ENCODE measurements at regions not wholly inside any gene's neighbourhood (a gene's known extent, or its start where the extent isn't known, plus 50 kb on each side); places are given as distances from the start of the nearest gene placed in this dataset.

DNA sequence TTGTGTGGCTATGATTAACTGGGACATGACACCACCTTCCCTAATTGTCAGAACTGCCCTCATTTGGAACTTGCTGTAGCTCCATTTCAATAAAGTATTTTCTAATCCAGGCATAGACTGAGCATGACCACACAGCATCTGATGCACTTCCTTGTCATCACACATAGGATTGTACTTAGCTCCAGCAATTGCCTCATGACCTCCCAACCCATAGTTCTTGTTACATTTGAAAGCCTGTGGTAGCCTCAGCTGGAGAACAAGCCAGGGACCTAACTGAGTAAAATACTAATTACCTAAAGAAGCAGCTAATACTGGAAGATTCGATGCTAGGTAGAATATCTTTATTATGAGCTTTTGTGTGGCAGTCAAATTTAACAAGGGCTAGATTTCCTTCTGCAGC, 187.3 kb upstream of the KIF2B start (continued):
- TF ChIP-seq, protein P1, sequence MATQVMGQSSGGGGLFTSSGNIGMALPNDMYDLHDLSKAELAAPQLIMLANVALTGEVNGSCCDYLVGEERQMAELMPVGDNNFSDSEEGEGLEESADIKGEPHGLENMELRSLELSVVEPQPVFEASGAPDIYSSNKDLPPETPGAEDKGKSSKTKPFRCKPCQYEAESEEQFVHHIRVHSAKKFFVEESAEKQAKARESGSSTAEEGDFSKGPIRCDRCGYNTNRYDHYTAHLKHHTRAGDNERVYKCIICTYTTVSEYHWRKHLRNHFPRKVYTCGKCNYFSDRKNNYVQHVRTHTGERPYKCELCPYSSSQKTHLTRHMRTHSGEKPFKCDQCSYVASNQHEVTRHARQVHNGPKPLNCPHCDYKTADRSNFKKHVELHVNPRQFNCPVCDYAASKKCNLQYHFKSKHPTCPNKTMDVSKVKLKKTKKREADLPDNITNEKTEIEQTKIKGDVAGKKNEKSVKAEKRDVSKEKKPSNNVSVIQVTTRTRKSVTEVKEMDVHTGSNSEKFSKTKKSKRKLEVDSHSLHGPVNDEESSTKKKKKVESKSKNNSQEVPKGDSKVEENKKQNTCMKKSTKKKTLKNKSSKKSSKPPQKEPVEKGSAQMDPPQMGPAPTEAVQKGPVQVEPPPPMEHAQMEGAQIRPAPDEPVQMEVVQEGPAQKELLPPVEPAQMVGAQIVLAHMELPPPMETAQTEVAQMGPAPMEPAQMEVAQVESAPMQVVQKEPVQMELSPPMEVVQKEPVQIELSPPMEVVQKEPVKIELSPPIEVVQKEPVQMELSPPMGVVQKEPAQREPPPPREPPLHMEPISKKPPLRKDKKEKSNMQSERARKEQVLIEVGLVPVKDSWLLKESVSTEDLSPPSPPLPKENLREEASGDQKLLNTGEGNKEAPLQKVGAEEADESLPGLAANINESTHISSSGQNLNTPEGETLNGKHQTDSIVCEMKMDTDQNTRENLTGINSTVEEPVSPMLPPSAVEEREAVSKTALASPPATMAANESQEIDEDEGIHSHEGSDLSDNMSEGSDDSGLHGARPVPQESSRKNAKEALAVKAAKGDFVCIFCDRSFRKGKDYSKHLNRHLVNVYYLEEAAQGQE (IDR thresholded peaks at IDR 0.05; ENCODE audit: unreplicated experiment): no peak
- TF ChIP-seq, protein P2, sequence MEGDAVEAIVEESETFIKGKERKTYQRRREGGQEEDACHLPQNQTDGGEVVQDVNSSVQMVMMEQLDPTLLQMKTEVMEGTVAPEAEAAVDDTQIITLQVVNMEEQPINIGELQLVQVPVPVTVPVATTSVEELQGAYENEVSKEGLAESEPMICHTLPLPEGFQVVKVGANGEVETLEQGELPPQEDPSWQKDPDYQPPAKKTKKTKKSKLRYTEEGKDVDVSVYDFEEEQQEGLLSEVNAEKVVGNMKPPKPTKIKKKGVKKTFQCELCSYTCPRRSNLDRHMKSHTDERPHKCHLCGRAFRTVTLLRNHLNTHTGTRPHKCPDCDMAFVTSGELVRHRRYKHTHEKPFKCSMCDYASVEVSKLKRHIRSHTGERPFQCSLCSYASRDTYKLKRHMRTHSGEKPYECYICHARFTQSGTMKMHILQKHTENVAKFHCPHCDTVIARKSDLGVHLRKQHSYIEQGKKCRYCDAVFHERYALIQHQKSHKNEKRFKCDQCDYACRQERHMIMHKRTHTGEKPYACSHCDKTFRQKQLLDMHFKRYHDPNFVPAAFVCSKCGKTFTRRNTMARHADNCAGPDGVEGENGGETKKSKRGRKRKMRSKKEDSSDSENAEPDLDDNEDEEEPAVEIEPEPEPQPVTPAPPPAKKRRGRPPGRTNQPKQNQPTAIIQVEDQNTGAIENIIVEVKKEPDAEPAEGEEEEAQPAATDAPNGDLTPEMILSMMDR (conservative IDR thresholded peaks at IDR 0.05; ENCODE audit: low read depth in 2 of 2): no peak
- TF ChIP-seq ZNF114 (CRISPR knock-in tag; IDR thresholded peaks at IDR 0.05): no peak
- TF ChIP-seq, protein P3, sequence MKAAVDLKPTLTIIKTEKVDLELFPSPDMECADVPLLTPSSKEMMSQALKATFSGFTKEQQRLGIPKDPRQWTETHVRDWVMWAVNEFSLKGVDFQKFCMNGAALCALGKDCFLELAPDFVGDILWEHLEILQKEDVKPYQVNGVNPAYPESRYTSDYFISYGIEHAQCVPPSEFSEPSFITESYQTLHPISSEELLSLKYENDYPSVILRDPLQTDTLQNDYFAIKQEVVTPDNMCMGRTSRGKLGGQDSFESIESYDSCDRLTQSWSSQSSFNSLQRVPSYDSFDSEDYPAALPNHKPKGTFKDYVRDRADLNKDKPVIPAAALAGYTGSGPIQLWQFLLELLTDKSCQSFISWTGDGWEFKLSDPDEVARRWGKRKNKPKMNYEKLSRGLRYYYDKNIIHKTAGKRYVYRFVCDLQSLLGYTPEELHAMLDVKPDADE (IDR thresholded peaks at IDR 0.05): no peak
- TF ChIP-seq CREB1 (CRISPR knock-in tag; IDR thresholded peaks at IDR 0.05; ENCODE audit: low read depth): no peak

DNA sequence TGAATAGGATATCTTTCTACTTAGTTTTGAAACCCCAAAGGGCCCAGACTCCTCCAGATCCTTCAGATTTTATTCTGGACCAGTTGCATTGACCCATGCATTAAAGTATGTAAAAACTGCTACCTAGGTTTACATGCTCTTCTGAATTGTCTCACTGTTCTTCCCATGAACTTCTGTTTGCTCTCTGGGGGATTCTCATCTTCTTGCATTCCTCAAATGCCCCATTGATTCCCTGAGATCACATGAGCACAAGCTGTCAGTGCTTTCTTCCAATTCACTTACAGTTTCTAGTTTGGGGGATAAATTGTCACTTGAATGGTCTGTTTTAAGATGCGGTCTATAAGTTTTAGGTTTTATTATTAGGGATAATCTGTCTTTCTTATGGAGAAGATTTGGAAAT, 188.9 kb upstream of the KIF2B start:
- no peak for ATAC-seq
- Mint-ChIP-seq H3K9me3 (no peaks in the 10 kb centered on the region), H3K4me3 (no peak overlapping the region), H3K27ac (no peak overlapping the region), H3K4me1 (peaks cover 33% of the 10 kb centered on the region), H3K27me3 (ENCODE audit: insufficient read depth, low read depth, poor library complexity) (no peaks in the 10 kb centered on the region), H3K36me3 (ENCODE audit: low read depth) (0 out of 3 replicates have a peak, but pooled peaks cover under 1% of the 10 kb centered on the region)
- no peaks in the 10 kb centered on the region for H3K27me3 ChIP-seq (ENCODE audit: insufficient read depth)
- H3K4me1 ChIP-seq (ENCODE audit: insufficient read depth): peaks cover 24% of the 10 kb centered on the region
- peak; percentile 34 for DNase-seq (ENCODE audit: low spot score)
- H3K27ac ChIP-seq (ENCODE audit: low read depth): no peak overlapping the region
- H3K79me2 ChIP-seq (replicated peaks; ENCODE audit: insufficient read depth): no peaks in the 10 kb centered on the region
- H2AFZ ChIP-seq: no peak overlapping the region
- no peaks in the 10 kb centered on the region for H3K9me2 ChIP-seq (ENCODE audit: insufficient read depth)
- H3K4me2 ChIP-seq: no peak overlapping the region
- no peaks in the 10 kb centered on the region for H4K20me1 ChIP-seq (replicated peaks; ENCODE audit: insufficient read depth)
- no peaks in the 10 kb centered on the region for H3F3A ChIP-seq (replicated peaks; ENCODE audit: low read depth)
- TF ChIP-seq STAT1 (IDR thresholded peaks at IDR 0.05; ENCODE audit: unreplicated experiment): no peak
- TF ChIP-seq, protein P4, sequence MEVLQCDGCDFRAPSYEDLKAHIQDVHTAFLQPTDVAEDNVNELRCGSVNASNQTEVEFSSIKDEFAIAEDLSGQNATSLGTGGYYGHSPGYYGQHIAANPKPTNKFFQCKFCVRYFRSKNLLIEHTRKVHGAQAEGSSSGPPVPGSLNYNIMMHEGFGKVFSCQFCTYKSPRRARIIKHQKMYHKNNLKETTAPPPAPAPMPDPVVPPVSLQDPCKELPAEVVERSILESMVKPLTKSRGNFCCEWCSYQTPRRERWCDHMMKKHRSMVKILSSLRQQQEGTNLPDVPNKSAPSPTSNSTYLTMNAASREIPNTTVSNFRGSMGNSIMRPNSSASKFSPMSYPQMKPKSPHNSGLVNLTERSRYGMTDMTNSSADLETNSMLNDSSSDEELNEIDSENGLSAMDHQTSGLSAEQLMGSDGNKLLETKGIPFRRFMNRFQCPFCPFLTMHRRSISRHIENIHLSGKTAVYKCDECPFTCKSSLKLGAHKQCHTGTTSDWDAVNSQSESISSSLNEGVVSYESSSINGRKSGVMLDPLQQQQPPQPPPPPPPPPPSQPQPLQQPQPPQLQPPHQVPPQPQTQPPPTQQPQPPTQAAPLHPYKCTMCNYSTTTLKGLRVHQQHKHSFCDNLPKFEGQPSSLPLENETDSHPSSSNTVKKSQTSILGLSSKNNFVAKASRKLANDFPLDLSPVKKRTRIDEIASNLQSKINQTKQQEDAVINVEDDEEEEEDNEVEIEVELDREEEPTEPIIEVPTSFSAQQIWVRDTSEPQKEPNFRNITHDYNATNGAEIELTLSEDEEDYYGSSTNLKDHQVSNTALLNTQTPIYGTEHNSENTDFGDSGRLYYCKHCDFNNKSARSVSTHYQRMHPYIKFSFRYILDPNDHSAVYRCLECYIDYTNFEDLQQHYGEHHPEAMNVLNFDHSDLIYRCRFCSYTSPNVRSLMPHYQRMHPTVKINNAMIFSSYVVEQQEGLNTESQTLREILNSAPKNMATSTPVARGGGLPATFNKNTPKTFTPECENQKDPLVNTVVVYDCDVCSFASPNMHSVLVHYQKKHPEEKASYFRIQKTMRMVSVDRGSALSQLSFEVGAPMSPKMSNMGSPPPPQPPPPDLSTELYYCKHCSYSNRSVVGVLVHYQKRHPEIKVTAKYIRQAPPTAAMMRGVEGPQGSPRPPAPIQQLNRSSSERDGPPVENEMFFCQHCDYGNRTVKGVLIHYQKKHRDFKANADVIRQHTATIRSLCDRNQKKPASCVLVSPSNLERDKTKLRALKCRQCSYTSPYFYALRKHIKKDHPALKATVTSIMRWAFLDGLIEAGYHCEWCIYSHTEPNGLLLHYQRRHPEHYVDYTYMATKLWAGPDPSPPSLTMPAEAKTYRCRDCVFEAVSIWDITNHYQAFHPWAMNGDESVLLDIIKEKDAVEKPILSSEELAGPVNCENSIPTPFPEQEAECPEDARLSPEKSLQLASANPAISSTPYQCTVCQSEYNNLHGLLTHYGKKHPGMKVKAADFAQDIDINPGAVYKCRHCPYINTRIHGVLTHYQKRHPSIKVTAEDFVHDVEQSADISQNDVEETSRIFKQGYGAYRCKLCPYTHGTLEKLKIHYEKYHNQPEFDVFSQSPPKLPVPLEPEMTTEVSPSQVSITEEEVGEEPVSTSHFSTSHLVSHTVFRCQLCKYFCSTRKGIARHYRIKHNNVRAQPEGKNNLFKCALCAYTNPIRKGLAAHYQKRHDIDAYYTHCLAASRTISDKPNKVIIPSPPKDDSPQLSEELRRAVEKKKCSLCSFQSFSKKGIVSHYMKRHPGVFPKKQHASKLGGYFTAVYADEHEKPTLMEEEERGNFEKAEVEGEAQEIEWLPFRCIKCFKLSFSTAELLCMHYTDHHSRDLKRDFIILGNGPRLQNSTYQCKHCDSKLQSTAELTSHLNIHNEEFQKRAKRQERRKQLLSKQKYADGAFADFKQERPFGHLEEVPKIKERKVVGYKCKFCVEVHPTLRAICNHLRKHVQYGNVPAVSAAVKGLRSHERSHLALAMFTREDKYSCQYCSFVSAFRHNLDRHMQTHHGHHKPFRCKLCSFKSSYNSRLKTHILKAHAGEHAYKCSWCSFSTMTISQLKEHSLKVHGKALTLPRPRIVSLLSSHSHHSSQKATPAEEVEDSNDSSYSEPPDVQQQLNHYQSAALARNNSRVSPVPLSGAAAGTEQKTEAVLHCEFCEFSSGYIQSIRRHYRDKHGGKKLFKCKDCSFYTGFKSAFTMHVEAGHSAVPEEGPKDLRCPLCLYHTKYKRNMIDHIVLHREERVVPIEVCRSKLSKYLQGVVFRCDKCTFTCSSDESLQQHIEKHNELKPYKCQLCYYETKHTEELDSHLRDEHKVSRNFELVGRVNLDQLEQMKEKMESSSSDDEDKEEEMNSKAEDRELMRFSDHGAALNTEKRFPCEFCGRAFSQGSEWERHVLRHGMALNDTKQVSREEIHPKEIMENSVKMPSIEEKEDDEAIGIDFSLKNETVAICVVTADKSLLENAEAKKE (CRISPR knock-in tag; IDR thresholded peaks at IDR 0.05): no peak
- H3K4me3 ChIP-seq: no peak overlapping the region
- H3K36me3 ChIP-seq (ENCODE audit: insufficient read depth): no peaks in the 10 kb centered on the region

Data from GM23338 (cell line).